ENCODE measurements at regions not wholly inside any gene's neighbourhood (a gene's known extent, or its start where the extent isn't known, plus 50 kb on each side); places are given as distances from the start of the nearest gene placed in this dataset.

- ChIA-PET CTCF (interaction anchor here (1.4 kb wide), 1 partner anchor 193 kb away, joined by 7 read pairs; no protein-coding TSS in a partner anchor), POLR2A (no interaction called here)
- H3K27ac Mint-ChIP-seq (ENCODE audit: unreplicated experiment), result no peak overlapping the region
Observed at GRCh38 chrX:43557792-43558191, 98.3 kb upstream of the MAOA start.

GRCh38 chrX:43559644-43560043 lies 96.5 kb upstream of the MAOA start:
- BruUV-seq (replicated peaks), result no TSS peak
- Mint-ChIP-seq H3K27me3 (ENCODE audit: insufficient read depth, unreplicated experiment) (no peaks in the 10 kb centered on the region), H3K4me3 (ENCODE audit: unreplicated experiment) (no peak overlapping the region), H3K4me1 (ENCODE audit: low read depth, unreplicated experiment) (peaks cover 1% of the 10 kb centered on the region), H3K36me3 (ENCODE audit: insufficient read depth, unreplicated experiment) (no peaks in the 10 kb centered on the region), H3K27ac (ENCODE audit: unreplicated experiment) (no peak overlapping the region), H3K9me3 (ENCODE audit: unreplicated experiment) (no peaks in the 10 kb centered on the region)
- H3K9me3 ChIP-seq, result no peaks in the 10 kb centered on the region
- peak; percentile 48 to 56 for TF ChIP-seq CTCF (IDR thresholded peaks at IDR 0.05; ENCODE audit: insufficient read depth in 1 of 2, low read depth in 1 of 2, low read length in 1 of 2, severe bottlenecking in 1 of 2, unreplicated experiment in 1 of 2)
- DNase-seq, result peak; percentile 46 to 49
- no peak overlapping the region for H3K4me3 ChIP-seq (ENCODE audit: low read depth, low read length)
- no peaks in the 10 kb centered on the region for H3K36me3 ChIP-seq (ENCODE audit: control insufficient read depth, insufficient read depth, low read length)
- H3K4me1 ChIP-seq, result peaks cover 7% of the 10 kb centered on the region; the same call in 1 of the 2 replicates
- no peaks in the 10 kb centered on the region for H3K27me3 ChIP-seq (replicated peaks; ENCODE audit: control insufficient read depth, insufficient read depth, low read length)
- CTCF ChIA-PET, result interaction anchor here (0.6 kb wide), 1 partner anchor 190 kb away, joined by 3 read pairs; no protein-coding TSS in a partner anchor
- POLR2A ChIA-PET, result no interaction called here
- intact Hi-C loops (cut with micrococcal nuclease; ENCODE audit: unreplicated experiment), result loop anchor here (1.0 to 10.0 kb wide), 4 partner anchors 95 to 879 kb away; partner anchors contain the start of gene MAOA

More at GRCh38 chrX:43557792-43558191, 98.3 kb upstream of the MAOA start:
- intact Hi-C loops (cut with micrococcal nuclease; ENCODE audit: unreplicated experiment), result loop anchor here (2.0 to 10.0 kb wide), 2 partner anchors 583 to 877 kb away; no protein-coding TSS in a partner anchor
- Mint-ChIP-seq H3K9me3 (ENCODE audit: unreplicated experiment) (no peaks in the 10 kb centered on the region), H3K27me3 (ENCODE audit: insufficient read depth, unreplicated experiment) (no peaks in the 10 kb centered on the region), H3K4me1 (ENCODE audit: low read depth, unreplicated experiment) (peaks cover 6% of the 10 kb centered on the region), H3K36me3 (ENCODE audit: insufficient read depth, unreplicated experiment) (no peaks in the 10 kb centered on the region), H3K4me3 (ENCODE audit: unreplicated experiment) (no peak overlapping the region)
- no TSS peak for BruUV-seq (replicated peaks)
- Histone ChIP-seq H3K4me1 (peaks cover 9% of the 10 kb centered on the region), H3K36me3 (ENCODE audit: control insufficient read depth, insufficient read depth, low read length) (no peaks in the 10 kb centered on the region), H3K27me3 (replicated peaks; ENCODE audit: control insufficient read depth, insufficient read depth, low read length) (no peaks in the 10 kb centered on the region), H3K4me3 (ENCODE audit: low read depth, low read length) (no peak overlapping the region), H3K9me3 (no peaks in the 10 kb centered on the region)
- TF ChIP-seq CTCF (IDR thresholded peaks at IDR 0.05; ENCODE audit: insufficient read depth in 1 of 2, low read depth in 1 of 2, low read length in 1 of 2, severe bottlenecking in 1 of 2, unreplicated experiment in 1 of 2), result peak; percentile 35 to 57
- peak; percentile 43 to 56 for DNase-seq

GRCh38 chrX:43560247-43560946 lies 95.7 kb upstream of the MAOA start:
- Mint-ChIP-seq H3K27me3 (ENCODE audit: insufficient read depth, unreplicated experiment) (no peaks in the 10 kb centered on the region), H3K4me1 (ENCODE audit: low read depth, unreplicated experiment) (peaks cover 9% of the 10 kb centered on the region), H3K9me3 (ENCODE audit: unreplicated experiment) (no peaks in the 10 kb centered on the region), H3K4me3 (ENCODE audit: unreplicated experiment) (no peak overlapping the region), H3K27ac (ENCODE audit: unreplicated experiment) (no peak overlapping the region), H3K36me3 (ENCODE audit: insufficient read depth, unreplicated experiment) (no peaks in the 10 kb centered on the region)
- no peak for TF ChIP-seq CTCF (IDR thresholded peaks at IDR 0.05; ENCODE audit: insufficient read depth in 1 of 2, low read depth in 1 of 2, low read length in 1 of 2, severe bottlenecking in 1 of 2, unreplicated experiment in 1 of 2)
- DNase-seq, result no peak
- H3K9me3 ChIP-seq, result no peaks in the 10 kb centered on the region
- BruUV-seq (replicated peaks), result no TSS peak
- POLR2A ChIA-PET, result no interaction called here
- no peaks in the 10 kb centered on the region for H3K27me3 ChIP-seq (replicated peaks; ENCODE audit: control insufficient read depth, insufficient read depth, low read length)
- H3K36me3 ChIP-seq (ENCODE audit: control insufficient read depth, insufficient read depth, low read length), result no peaks in the 10 kb centered on the region
- H3K4me1 ChIP-seq, result peaks cover 9% of the 10 kb centered on the region; the same call in 1 of the 2 replicates
- intact Hi-C loops (cut with micrococcal nuclease; ENCODE audit: unreplicated experiment), result loop anchor here (10.0 kb wide), 1 partner anchor 94 kb away; the partner anchor contains the start of gene MAOA
- H3K4me3 ChIP-seq (ENCODE audit: low read depth, low read length), result no peak overlapping the region
- CTCF ChIA-PET, result no interaction called here

All from Caco-2 (cell line).